Vagina (tissue), 2 donors: ENCODE measurements at regions not wholly inside any gene's neighbourhood (a gene's known extent, or its start where the extent isn't known, plus 50 kb on each side); places are given as distances from the start of the nearest gene placed in this dataset.
"Not testable (repeated sequence)": the region's sequence is repeated elsewhere in the genome, so short reads cannot be mapped to it uniquely, and the experiment has no call there.

Source experiments
- DNase-seq, 2 donors: peaks; one replicate each; pipeline ENCODE4 v3.0.0-alpha.2; 2017; ENCODE audit errors: extremely low spot score in 2 of 2
- H3K27ac ChIP-seq: fragments of 200-600 bp; sonication (generic); one replicate; pipeline ENCODE4 v1.5.1; 2019
- H3K27me3 ChIP-seq: fragments of 200-600 bp; sonication (generic); one replicate; pipeline ENCODE4 v1.5.1; 2019
- H3K36me3 ChIP-seq, 2 donors: fragments of 200-600 bp; sonication (generic); one replicate each; pipeline ENCODE4 v1.5.1; 2017 to 2019
- H3K4me1 ChIP-seq: fragments of 200-600 bp; sonication (generic); one replicate; pipeline ENCODE4 v1.5.1; 2019
- H3K4me3 ChIP-seq, 2 donors: fragments of 200-600 bp; sonication (generic); 1 replicate in 1 of 2; 2 replicates in 1 of 2; pipeline ENCODE4 v1.5.1; 2016 to 2019
- H3K9me3 ChIP-seq: fragments of 200-600 bp; sonication (generic); one replicate; pipeline ENCODE4 v1.5.1; 2019
- CTCF ChIP-seq, 3 experiments: fragments of 450-650 bp in 2 of 3; fragments of 200-600 bp in 1 of 3; sonication (generic) in 1 of 3; IDR thresholded peaks; one replicate each; pipeline ENCODE4 v1.5.1; 2017 to 2019; ENCODE audit warnings: antibody characterized with exemption in 3 of 3, mild to moderate bottlenecking in 2 of 3, moderate library complexity in 2 of 3
- POLR2A ChIP-seq, 2 donors: fragments of 450-650 bp; IDR thresholded peaks; one replicate each; pipeline ENCODE4 v1.6.1; 2017; ENCODE audit warnings: antibody characterized with exemption in 2 of 2, mild to moderate bottlenecking in 2 of 2, moderate library complexity in 2 of 2
- POLR2AphosphoS5 ChIP-seq, 2 donors: sonication (generic); formaldehyde crosslinking; IDR thresholded peaks; one replicate each; pipeline ENCODE4 v1.9.0; 2017; ENCODE audit warnings: antibody characterized with exemption in 2 of 2, mild to moderate bottlenecking in 2 of 2, low read depth in 1 of 2; ENCODE audit not compliant: insufficient read depth in 1 of 2
- intact Hi-C: fragments of 100-400 bp; cut with DNase I; formaldehyde crosslinking; loops from one replicate; pipeline ENCODE4 v1.15.1; 2023

DNA sequence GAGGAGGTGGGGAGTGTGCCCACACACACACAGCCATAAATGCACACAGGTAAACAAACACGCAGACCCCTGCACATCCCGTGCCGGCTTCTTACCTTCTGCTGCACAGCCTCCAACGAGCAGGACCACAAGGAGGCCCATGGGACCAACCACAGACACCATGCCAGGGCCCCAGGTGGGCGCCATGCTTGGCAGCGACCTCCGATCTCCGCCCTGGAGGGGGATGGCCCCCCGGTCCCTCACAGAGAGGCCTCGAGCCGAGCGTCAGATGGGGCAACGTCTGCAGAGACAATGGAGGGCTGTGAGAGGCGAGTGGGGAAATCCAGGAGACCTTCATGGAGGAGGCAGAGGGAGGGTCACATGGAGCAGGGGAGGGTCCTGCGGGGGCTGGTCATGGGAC lies 54.7 kb downstream of the PTPRS start:
- TF ChIP-seq CTCF (IDR thresholded peaks at IDR 0.05) (no peak), POLR2AphosphoS5 (IDR thresholded peaks at IDR 0.05; ENCODE audit: insufficient read depth in 1 of 2, low read depth in 1 of 2) (no peak), POLR2A (IDR thresholded peaks at IDR 0.05) (no peak)
- Histone ChIP-seq H3K4me3 (no peak overlapping the region), H3K36me3 (peaks cover 0 to 13% of the 10 kb centered on the region in 2 donors), H3K4me1 (peaks cover 68% of the 10 kb centered on the region), H3K9me3 (no peaks in the 10 kb centered on the region), H3K27ac (no peak overlapping the region), H3K27me3 (no peaks in the 10 kb centered on the region)
- intact Hi-C loops: no loop called here
- no peak for DNase-seq

GRCh38 chr19:5285311-5285710 lies 55.3 kb downstream of the PTPRS start:
- intact Hi-C loops: no loop called here
- Histone ChIP-seq H3K27me3 (no peaks in the 10 kb centered on the region), H3K4me1 (peaks cover 67% of the 10 kb centered on the region), H3K27ac (no peak overlapping the region), H3K9me3 (no peaks in the 10 kb centered on the region), H3K36me3 (peaks cover 0 to 13% of the 10 kb centered on the region in 2 donors), H3K4me3 (no peak overlapping the region)
- no peak for TF ChIP-seq POLR2A (IDR thresholded peaks at IDR 0.05)
- no peak for TF ChIP-seq CTCF (IDR thresholded peaks at IDR 0.05)
- TF ChIP-seq POLR2AphosphoS5 (IDR thresholded peaks at IDR 0.05; ENCODE audit: insufficient read depth in 1 of 2, low read depth in 1 of 2): no peak
- no peak for DNase-seq

- peaks cover 0 to 13% of the 10 kb centered on the region in 2 donors for H3K36me3 ChIP-seq
- intact Hi-C loops: no loop called here
- H3K4me1 ChIP-seq: peaks cover 43% of the 10 kb centered on the region
- H3K9me3 ChIP-seq: no peaks in the 10 kb centered on the region
- no peaks in the 10 kb centered on the region for H3K27me3 ChIP-seq
- H3K27ac ChIP-seq: peak overlapping the region; percentile 68
- no peak for DNase-seq
- TF ChIP-seq POLR2A (IDR thresholded peaks at IDR 0.05): no peak
- TF ChIP-seq CTCF (IDR thresholded peaks at IDR 0.05): no peak
- TF ChIP-seq POLR2AphosphoS5 (IDR thresholded peaks at IDR 0.05; ENCODE audit: insufficient read depth in 1 of 2, low read depth in 1 of 2): peak in 1 of 2 donors; percentile 20
- H3K4me3 ChIP-seq: no peak overlapping the region
Measured at GRCh38 chr19:5282901-5283300, 57.7 kb downstream of the PTPRS start.

GRCh38 chr19:5281588-5281987 lies 59.0 kb downstream of the PTPRS start:
- Histone ChIP-seq H3K4me3 (no peak overlapping the region), H3K27ac (peak overlapping the region; percentile 68), H3K27me3 (no peaks in the 10 kb centered on the region), H3K4me1 (peaks cover 30% of the 10 kb centered on the region), H3K36me3 (peaks cover 0 to 13% of the 10 kb centered on the region in 2 donors), H3K9me3 (no peaks in the 10 kb centered on the region)
- peak in 1 of 2 donors; percentile 95 for DNase-seq
- intact Hi-C loops: no loop called here
- TF ChIP-seq CTCF (IDR thresholded peaks at IDR 0.05) (no peak), POLR2AphosphoS5 (IDR thresholded peaks at IDR 0.05; ENCODE audit: insufficient read depth in 1 of 2, low read depth in 1 of 2) (peak in 1 of 2 donors; percentile 79)

DNA sequence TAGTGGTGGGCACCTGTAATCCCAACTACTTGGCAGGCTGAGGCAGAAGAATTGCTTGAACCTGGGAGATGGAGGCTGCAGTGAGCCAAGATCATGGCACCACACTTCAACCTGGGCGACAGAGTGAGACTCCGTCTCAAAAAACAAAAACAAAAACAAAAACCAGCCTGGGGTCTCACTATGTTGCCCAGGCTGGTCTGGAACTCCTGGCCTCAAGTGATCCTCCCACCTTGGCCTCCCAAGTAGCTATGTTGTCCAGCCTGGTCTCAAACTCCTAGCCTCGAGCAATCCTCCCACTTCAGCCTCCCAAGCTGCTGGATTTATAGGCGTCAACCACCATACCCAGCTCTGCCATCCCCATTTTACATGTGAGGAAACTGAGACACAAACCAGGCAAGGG lies 64.9 kb downstream of the PTPRS start:
- H3K27ac ChIP-seq, intact Hi-C loops, DNase-seq, H3K9me3 ChIP-seq, H3K27me3 ChIP-seq, H3K4me1 ChIP-seq, H3K4me3 ChIP-seq: not testable (repeated sequence)
- peaks cover 0 to 22% of the 10 kb centered on the region in 2 donors for H3K36me3 ChIP-seq

- Histone ChIP-seq H3K27ac (no peak overlapping the region), H3K27me3 (no peaks in the 10 kb centered on the region), H3K36me3 (peaks cover 0 to 22% of the 10 kb centered on the region in 2 donors), H3K9me3 (no peaks in the 10 kb centered on the region), H3K4me3 (no peak overlapping the region), H3K4me1 (no peaks in the 10 kb centered on the region)
- intact Hi-C loops: no loop called here
- no peak for DNase-seq
- TF ChIP-seq POLR2AphosphoS5 (IDR thresholded peaks at IDR 0.05; ENCODE audit: insufficient read depth in 1 of 2, low read depth in 1 of 2): no peak
- no peak for TF ChIP-seq POLR2A (IDR thresholded peaks at IDR 0.05)
- no peak for TF ChIP-seq CTCF (IDR thresholded peaks at IDR 0.05)
Measured at GRCh38 chr19:5273782-5274181, 66.8 kb downstream of the PTPRS start.
